Astrocyte (in vitro differentiated cells and primary cell): ENCODE measurements at regions not wholly inside any gene's neighbourhood (a gene's known extent, or its start where the extent isn't known, plus 50 kb on each side); places are given as distances from the start of the nearest gene placed in this dataset.

Source experiments
- DNase-seq: peaks from one replicate; pipeline ENCODE4 v3.0.0-alpha.2; 2010; ENCODE audit warnings: low read depth
- FAIRE-seq: peaks from 2 replicates; lab custom pipeline; 2011; peaks lifted over from hg19 to GRCh38; lab: Jason Lieb, UNC
- H2AFZ ChIP-seq: 2 replicates; pipeline ENCODE4 v1.6.0; 2012; ENCODE audit warnings: low read depth, low read length, inconsistent platforms
- H3K27ac ChIP-seq: 2 replicates; pipeline ENCODE4 v1.5.1; 2011; ENCODE audit warnings: low read depth, low read length, inconsistent platforms
- H3K27me3 ChIP-seq: 2 replicates; pipeline ENCODE4 v1.6.0; 2011; ENCODE audit warnings: low read length, inconsistent platforms; ENCODE audit not compliant: insufficient read depth
- H3K36me3 ChIP-seq: 2 replicates; pipeline ENCODE4 v1.5.1; 2011; ENCODE audit warnings: low read length, inconsistent platforms; ENCODE audit not compliant: insufficient read depth
- H3K4me1 ChIP-seq: 2 replicates; pipeline ENCODE4 v1.5.1; 2011; ENCODE audit warnings: low read length, inconsistent platforms; ENCODE audit not compliant: insufficient read depth
- H3K4me2 ChIP-seq: 2 replicates; pipeline ENCODE4 v1.6.0; 2012; ENCODE audit warnings: low read length, inconsistent platforms
- H3K4me3 ChIP-seq: 2 replicates; pipeline ENCODE4 v1.5.1; 2011; ENCODE audit warnings: low read depth, mild to moderate bottlenecking, low read length, inconsistent platforms; ENCODE audit not compliant: insufficient read depth
- H3K79me2 ChIP-seq: 2 replicates; pipeline ENCODE4 v1.6.0; 2012; ENCODE audit warnings: mild to moderate bottlenecking, low read length, inconsistent platforms; ENCODE audit not compliant: insufficient read depth
- H3K9ac ChIP-seq: 2 replicates; pipeline ENCODE4 v1.6.0; 2012; ENCODE audit warnings: mild to moderate bottlenecking, low read length, inconsistent platforms
- H3K9me3 ChIP-seq: 2 replicates; pipeline ENCODE4 v1.5.1; 2012; ENCODE audit warnings: low read depth, mild to moderate bottlenecking, low read length, inconsistent platforms; ENCODE audit not compliant: insufficient read depth
- H4K20me1 ChIP-seq: 2 replicates; pipeline ENCODE4 v1.6.0; 2012; ENCODE audit warnings: low read length, inconsistent platforms; ENCODE audit not compliant: insufficient read depth
- H3K27ac Mint-ChIP-seq: one replicate; pipeline ENCODE4 v1.8.0; 2021; ENCODE audit warnings: mild to moderate bottlenecking, mixed read lengths; ENCODE audit not compliant: unreplicated experiment
- H3K27me3 Mint-ChIP-seq: one replicate; pipeline ENCODE4 v1.8.0; 2021; ENCODE audit warnings: low read depth, mixed read lengths; ENCODE audit not compliant: unreplicated experiment
- H3K36me3 Mint-ChIP-seq: one replicate; pipeline ENCODE4 v1.8.0; 2021; ENCODE audit warnings: low read depth, mixed read lengths; ENCODE audit not compliant: unreplicated experiment
- H3K4me1 Mint-ChIP-seq: one replicate; pipeline ENCODE4 v1.8.0; 2021; ENCODE audit warnings: low read depth, mixed read lengths; ENCODE audit not compliant: unreplicated experiment
- H3K4me3 Mint-ChIP-seq: one replicate; pipeline ENCODE4 v1.8.0; 2021; ENCODE audit warnings: mild to moderate bottlenecking, moderate library complexity, mixed read lengths; ENCODE audit not compliant: unreplicated experiment
- H3K9me3 Mint-ChIP-seq: one replicate; pipeline ENCODE4 v1.8.0; 2021; ENCODE audit warnings: mild to moderate bottlenecking, mixed read lengths; ENCODE audit not compliant: unreplicated experiment
- EZH2 ChIP-seq: IDR thresholded peaks from 2 replicates; pipeline ENCODE4 v1.6.1; 2012; ENCODE audit warnings: mild to moderate bottlenecking, low read length, inconsistent platforms; ENCODE audit not compliant: insufficient read depth
- TF ChIP-seq, protein P1 (sequence below): IDR thresholded peaks from 2 replicates; pipeline ENCODE4 v1.5.1; 2011; ENCODE audit warnings: low read depth, mild to moderate bottlenecking, inconsistent platforms, low read length, moderate library complexity; ENCODE audit not compliant: insufficient read depth

DNA sequence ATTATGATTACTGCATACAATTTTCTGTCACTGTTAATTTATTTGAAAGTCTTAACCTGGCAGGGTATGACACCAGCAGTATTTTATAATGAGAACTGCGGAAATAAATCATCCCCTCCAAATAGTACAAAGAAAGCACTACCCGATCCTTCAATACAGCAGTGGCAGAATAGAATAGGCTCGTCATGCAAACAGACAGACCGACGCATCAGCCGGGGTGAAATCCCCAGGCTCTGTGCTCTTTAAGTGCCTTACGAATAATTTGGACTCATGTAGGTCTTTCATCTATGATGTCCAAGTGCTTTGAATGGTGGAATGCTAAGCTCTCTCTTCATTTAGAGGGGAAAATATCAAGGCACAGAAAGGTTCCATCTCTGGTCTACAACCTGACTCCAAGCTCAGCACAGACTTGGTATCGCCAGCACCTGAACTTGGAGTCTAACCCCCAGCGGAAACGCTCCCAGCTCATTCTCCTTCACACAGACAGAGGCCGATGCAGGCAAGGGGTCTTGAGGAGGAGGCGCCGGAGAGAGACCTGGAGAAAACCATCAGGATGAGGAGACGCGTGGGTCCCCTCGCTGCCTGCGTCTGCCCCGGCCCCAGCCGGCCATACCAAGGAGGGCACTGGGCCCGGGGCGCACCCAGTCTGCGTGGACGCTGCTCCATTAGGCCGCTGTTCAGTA is 568.1 kb upstream of the MKI67 start:
- no peaks in the 10 kb centered on the region for H3K9me3 ChIP-seq
- TF ChIP-seq, protein P1, sequence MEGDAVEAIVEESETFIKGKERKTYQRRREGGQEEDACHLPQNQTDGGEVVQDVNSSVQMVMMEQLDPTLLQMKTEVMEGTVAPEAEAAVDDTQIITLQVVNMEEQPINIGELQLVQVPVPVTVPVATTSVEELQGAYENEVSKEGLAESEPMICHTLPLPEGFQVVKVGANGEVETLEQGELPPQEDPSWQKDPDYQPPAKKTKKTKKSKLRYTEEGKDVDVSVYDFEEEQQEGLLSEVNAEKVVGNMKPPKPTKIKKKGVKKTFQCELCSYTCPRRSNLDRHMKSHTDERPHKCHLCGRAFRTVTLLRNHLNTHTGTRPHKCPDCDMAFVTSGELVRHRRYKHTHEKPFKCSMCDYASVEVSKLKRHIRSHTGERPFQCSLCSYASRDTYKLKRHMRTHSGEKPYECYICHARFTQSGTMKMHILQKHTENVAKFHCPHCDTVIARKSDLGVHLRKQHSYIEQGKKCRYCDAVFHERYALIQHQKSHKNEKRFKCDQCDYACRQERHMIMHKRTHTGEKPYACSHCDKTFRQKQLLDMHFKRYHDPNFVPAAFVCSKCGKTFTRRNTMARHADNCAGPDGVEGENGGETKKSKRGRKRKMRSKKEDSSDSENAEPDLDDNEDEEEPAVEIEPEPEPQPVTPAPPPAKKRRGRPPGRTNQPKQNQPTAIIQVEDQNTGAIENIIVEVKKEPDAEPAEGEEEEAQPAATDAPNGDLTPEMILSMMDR, result no peak
- TF ChIP-seq EZH2, result no peak
- Mint-ChIP-seq H3K9me3 (no peaks in the 10 kb centered on the region), H3K4me1 (no peaks in the 10 kb centered on the region), H3K4me3 (no peak overlapping the region), H3K27me3 (peaks cover 36% of the 10 kb centered on the region), H3K27ac (no peak overlapping the region), H3K36me3 (no peaks in the 10 kb centered on the region)
- H3K4me1 ChIP-seq, result no peaks in the 10 kb centered on the region
- DNase-seq (no peak), FAIRE-seq (no peak)
- H3K79me2 ChIP-seq, result no peaks in the 10 kb centered on the region
- H2AFZ ChIP-seq, result no peak overlapping the region
- H3K36me3 ChIP-seq, result no peaks in the 10 kb centered on the region
- no peaks in the 10 kb centered on the region for H4K20me1 ChIP-seq
- no peak overlapping the region for H3K4me3 ChIP-seq
- peaks cover 3% of the 10 kb centered on the region for H3K27me3 ChIP-seq
- H3K27ac ChIP-seq, result no peak overlapping the region
- H3K4me2 ChIP-seq, result peak overlapping the region; percentile 29
- no peak overlapping the region for H3K9ac ChIP-seq

DNA sequence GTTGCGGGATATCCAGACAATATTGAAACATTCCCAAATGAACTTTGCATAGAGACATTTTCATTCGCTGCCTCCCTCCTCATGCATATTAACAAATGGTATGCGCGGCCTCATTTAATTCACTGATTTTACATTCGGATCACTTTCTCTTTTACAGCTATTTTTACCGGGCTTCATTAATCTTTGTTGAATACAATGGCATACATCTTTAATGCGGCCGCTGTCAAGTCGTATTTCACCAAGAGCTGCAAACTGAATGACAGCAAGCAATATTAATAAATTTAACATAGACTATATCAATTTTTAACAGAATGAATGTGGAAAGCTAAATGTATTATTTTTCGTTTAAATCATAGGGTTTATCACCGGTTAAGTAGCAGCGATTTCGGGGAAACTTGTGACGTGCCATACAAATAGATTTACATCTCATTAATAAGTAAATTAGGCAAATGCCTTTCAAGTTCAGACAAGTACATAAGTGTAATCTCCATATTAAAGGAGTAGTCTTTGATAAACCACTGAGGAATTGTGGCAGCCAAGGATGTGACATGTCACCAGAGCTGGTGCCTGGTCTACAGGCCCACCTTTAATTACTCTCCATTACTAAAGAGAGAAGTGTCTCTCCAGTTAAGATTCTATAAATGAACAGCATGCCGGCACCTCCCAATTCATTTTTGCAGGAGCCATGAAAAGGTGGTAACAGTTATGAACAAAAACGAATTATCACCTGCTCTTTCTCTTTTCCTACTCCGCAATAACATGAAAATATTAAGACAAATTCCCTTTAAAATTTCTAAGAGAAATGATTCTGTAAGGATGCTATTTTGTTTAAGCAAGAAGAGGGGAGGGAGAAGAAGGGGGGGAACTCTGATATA is 568.9 kb upstream of the MKI67 start:
- H3K36me3 ChIP-seq, result no peaks in the 10 kb centered on the region
- H3K9me3 Mint-ChIP-seq, result no peaks in the 10 kb centered on the region
- TF ChIP-seq, protein P1, result no peak
- TF ChIP-seq EZH2, result no peak
- H2AFZ ChIP-seq, result no peak overlapping the region
- no peaks in the 10 kb centered on the region for H4K20me1 ChIP-seq
- no peaks in the 10 kb centered on the region for H3K36me3 Mint-ChIP-seq
- no peaks in the 10 kb centered on the region for H3K79me2 ChIP-seq
- peak overlapping the region; percentile 29 for H3K4me2 ChIP-seq
- H3K9me3 ChIP-seq, result no peaks in the 10 kb centered on the region
- no peak for DNase-seq
- H3K27me3 ChIP-seq, result peaks cover 3% of the 10 kb centered on the region
- H3K4me1 ChIP-seq, result no peaks in the 10 kb centered on the region
- no peak overlapping the region for H3K27ac Mint-ChIP-seq
- H3K4me3 ChIP-seq, result peak overlapping the region; percentile 10
- no peak overlapping the region for H3K4me3 Mint-ChIP-seq
- H3K27ac ChIP-seq, result no peak overlapping the region
- H3K4me1 Mint-ChIP-seq, result no peaks in the 10 kb centered on the region
- peaks cover 30% of the 10 kb centered on the region for H3K27me3 Mint-ChIP-seq
- no peak overlapping the region for H3K9ac ChIP-seq
- no peak for FAIRE-seq

DNA sequence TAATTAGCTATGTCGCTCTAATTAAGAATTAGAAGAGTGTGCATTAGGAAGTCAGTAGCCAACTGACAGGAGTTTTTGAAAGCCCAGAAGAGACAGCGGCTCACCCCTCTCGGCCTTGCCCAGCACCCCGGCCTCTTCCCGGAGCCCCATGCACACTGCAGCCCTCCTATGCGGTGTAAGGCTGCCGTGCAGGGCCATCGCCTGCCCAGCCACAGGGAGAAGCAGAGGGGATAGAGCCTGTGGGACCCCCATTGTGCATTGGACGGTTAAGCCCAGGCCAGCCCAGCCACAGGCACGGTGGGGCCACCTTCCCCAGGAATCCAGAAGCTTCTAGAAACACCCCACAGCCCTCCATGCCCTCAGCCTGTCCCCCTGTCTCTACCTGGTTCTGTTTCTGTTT is 569.7 kb upstream of the MKI67 start:
- Histone ChIP-seq H3K79me2 (no peaks in the 10 kb centered on the region), H3K27ac (no peak overlapping the region), H3K27me3 (peaks cover 3% of the 10 kb centered on the region), H3K4me3 (no peak overlapping the region), H3K4me1 (no peaks in the 10 kb centered on the region), H4K20me1 (no peaks in the 10 kb centered on the region), H3K9me3 (no peaks in the 10 kb centered on the region), H3K36me3 (no peaks in the 10 kb centered on the region), H2AFZ (no peak overlapping the region), H3K4me2 (no peak overlapping the region), H3K9ac (no peak overlapping the region)
- no peak overlapping the region for H3K27ac Mint-ChIP-seq
- peaks cover 29% of the 10 kb centered on the region for H3K27me3 Mint-ChIP-seq
- no peak overlapping the region for H3K4me3 Mint-ChIP-seq
- FAIRE-seq, result no peak
- DNase-seq, result no peak
- no peaks in the 10 kb centered on the region for H3K4me1 Mint-ChIP-seq
- H3K36me3 Mint-ChIP-seq, result no peaks in the 10 kb centered on the region
- no peaks in the 10 kb centered on the region for H3K9me3 Mint-ChIP-seq
- TF ChIP-seq, protein P1, result no peak
- TF ChIP-seq EZH2, result no peak
